ENCODE measurements at regions not wholly inside any gene's neighbourhood (a gene's known extent, or its start where the extent isn't known, plus 50 kb on each side); places are given as distances from the start of the nearest gene placed in this dataset.

GRCh38 chr5:123748239-123748638 is 236.3 kb downstream of the CSNK1G3 start:
- 91 to 100% methylated on average over 1 of the region's 1 CpG for WGBS, 2 donors
- H3K27ac ChIP-seq: no peak overlapping the region
- ATAC-seq (ENCODE audit: low FRiP score in 2 of 2): no peak

DNA sequence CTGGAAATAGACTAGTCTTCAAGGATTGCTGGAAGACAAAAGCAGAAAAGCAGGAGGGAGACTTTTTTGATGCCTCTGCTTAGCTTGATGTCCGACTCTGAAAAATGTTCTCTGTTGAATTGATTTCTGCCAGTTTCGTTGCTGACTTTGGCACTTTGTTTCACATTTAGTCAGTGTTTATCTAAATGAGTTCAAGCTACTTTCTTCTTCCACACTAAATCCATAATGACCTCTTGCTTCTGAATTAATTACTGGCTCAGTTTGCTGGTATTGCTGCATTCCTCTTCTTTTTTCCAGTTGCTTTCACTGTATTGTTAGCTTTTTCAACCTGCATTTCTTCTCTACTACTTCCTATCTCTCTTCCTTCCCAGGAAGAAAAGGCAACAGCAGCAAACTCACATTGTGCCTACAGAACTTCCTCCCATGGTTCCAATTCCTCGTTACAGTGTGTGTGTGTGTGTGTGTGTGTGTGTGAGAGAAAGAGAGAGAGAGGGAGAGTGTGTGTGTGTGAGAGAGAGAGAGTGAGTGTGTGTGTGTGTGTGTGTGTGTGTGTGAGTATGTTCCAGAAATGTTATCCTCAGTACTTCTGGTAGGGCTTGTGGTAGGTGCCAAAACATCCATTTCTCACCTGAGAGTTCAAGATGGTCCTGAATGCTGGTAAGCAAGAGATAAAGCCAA is 234.8 kb downstream of the CSNK1G3 start:
- H3K36me3 ChIP-seq: no peaks in the 10 kb centered on the region
- H3K27ac ChIP-seq: no peak overlapping the region
- TF ChIP-seq POLR2A (IDR thresholded peaks at IDR 0.05) (no peak), CTCF (IDR thresholded peaks at IDR 0.05) (no peak), POLR2AphosphoS5 (IDR thresholded peaks at IDR 0.05) (no peak), EP300 (IDR thresholded peaks at IDR 0.05) (no peak)
- ATAC-seq (ENCODE audit: low FRiP score in 2 of 2) (no peak), DNase-seq (no peak)
- H3K4me1 ChIP-seq: no peaks in the 10 kb centered on the region
- 67 to 69% methylated on average over 3 of the region's 3 CpGs for WGBS, 2 donors
- H3K4me3 ChIP-seq: no peak overlapping the region
- H3K27me3 ChIP-seq: no peaks in the 10 kb centered on the region
- no peaks in the 10 kb centered on the region for H3K9me3 ChIP-seq

More at GRCh38 chr5:123748239-123748638, 236.3 kb downstream of the CSNK1G3 start:
- H3K36me3 ChIP-seq: no peaks in the 10 kb centered on the region
- no peak for TF ChIP-seq POLR2A (IDR thresholded peaks at IDR 0.05)
- no peak for TF ChIP-seq EP300 (IDR thresholded peaks at IDR 0.05)
- TF ChIP-seq POLR2AphosphoS5 (IDR thresholded peaks at IDR 0.05): no peak
- TF ChIP-seq CTCF (IDR thresholded peaks at IDR 0.05): no peak
- H3K4me3 ChIP-seq: no peak overlapping the region
- no peaks in the 10 kb centered on the region for H3K4me1 ChIP-seq
- no peak for DNase-seq
- H3K9me3 ChIP-seq: no peaks in the 10 kb centered on the region
- H3K27me3 ChIP-seq: no peaks in the 10 kb centered on the region

GRCh38 chr5:123743990-123744583 is 232.1 kb downstream of the CSNK1G3 start:
- H3K4me1 ChIP-seq: no peaks in the 10 kb centered on the region
- no peaks in the 10 kb centered on the region for H3K27me3 ChIP-seq
- no peaks in the 10 kb centered on the region for H3K36me3 ChIP-seq
- no peaks in the 10 kb centered on the region for H3K9me3 ChIP-seq
- H3K27ac ChIP-seq: no peak overlapping the region
- TF ChIP-seq POLR2AphosphoS5 (IDR thresholded peaks at IDR 0.05) (no peak), POLR2A (IDR thresholded peaks at IDR 0.05) (no peak), CTCF (IDR thresholded peaks at IDR 0.05) (no peak), EP300 (IDR thresholded peaks at IDR 0.05) (no peak)
- 89 to 100% methylated on average over 1 of the region's 1 CpG for WGBS, 2 donors
- DNase-seq: no peak
- H3K4me3 ChIP-seq: no peak overlapping the region
- ATAC-seq (ENCODE audit: low FRiP score in 2 of 2): no peak

DNA sequence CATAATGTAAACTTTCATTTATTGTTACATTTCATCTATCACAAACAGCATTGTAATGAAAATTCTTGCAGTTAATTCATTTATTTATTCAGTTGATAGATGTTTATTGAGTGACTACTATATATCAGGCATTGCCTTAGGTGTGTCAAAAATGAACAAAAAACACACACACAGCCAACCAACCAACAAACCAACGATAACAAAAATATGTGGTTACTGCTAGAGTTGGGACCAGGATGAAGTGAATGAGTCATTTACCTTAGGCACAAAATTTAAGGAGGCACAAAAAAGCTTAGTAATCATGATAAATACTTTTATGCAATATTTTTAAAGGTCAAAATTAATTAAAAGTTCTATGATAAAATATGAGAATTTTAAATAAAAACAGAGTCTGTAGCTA is 223.4 kb downstream of the CSNK1G3 start:
- Histone ChIP-seq H3K27me3 (no peaks in the 10 kb centered on the region), H3K4me1 (no peaks in the 10 kb centered on the region), H3K36me3 (no peaks in the 10 kb centered on the region), H3K9me3 (peaks cover 0 to 23% (median 11%) of the 10 kb centered on the region in 4 donors), H3K4me3 (no peak overlapping the region), H3K27ac (no peak overlapping the region)
- TF ChIP-seq POLR2AphosphoS5 (IDR thresholded peaks at IDR 0.05) (no peak), POLR2A (IDR thresholded peaks at IDR 0.05) (no peak), EP300 (IDR thresholded peaks at IDR 0.05) (no peak), CTCF (IDR thresholded peaks at IDR 0.05) (no peak)
- DNase-seq (no peak), ATAC-seq (ENCODE audit: low FRiP score in 2 of 2) (no peak)
- WGBS, 2 donors: 77 to 82% methylated on average over 1 of the region's 1 CpG

DNA sequence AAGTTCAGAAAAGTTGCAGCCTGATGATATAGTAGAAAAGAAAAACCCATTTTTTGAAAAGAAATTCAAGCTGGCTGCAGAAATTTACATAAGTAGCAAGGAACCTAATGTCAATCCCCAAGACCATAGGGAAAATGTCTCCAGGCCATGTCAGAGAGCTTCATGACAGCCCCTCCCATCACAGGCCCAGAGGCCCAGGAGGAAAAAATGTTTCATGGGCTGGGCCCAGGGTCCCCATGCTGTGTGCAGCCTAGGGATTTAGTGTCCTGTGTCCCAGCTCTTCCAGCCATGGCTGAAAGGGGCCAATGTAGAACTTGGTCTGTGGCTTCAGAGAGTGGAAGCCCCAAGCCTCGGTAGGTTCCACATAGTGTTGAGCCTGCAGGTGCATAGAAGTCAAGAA is 220.3 kb downstream of the CSNK1G3 start:
- no peak for ATAC-seq (ENCODE audit: low FRiP score in 2 of 2)
- H3K9me3 ChIP-seq: peaks cover 0 to 23% (median 11%) of the 10 kb centered on the region in 4 donors
- no peak overlapping the region for H3K27ac ChIP-seq
- H3K27me3 ChIP-seq: no peaks in the 10 kb centered on the region
- no peak overlapping the region for H3K4me3 ChIP-seq
- H3K36me3 ChIP-seq: no peaks in the 10 kb centered on the region
- WGBS, 2 donors: 100% methylated on average over 1 of the region's 1 CpG; no CpG with 5 or more reads in 1 of the 2 donors
- TF ChIP-seq POLR2A (IDR thresholded peaks at IDR 0.05) (no peak), CTCF (IDR thresholded peaks at IDR 0.05) (no peak), EP300 (IDR thresholded peaks at IDR 0.05) (no peak), POLR2AphosphoS5 (IDR thresholded peaks at IDR 0.05) (no peak)
- DNase-seq: no peak
- no peaks in the 10 kb centered on the region for H3K4me1 ChIP-seq
